PC-3 (cell line): ENCODE measurements at regions not wholly inside any gene's neighbourhood (a gene's known extent, or its start where the extent isn't known, plus 50 kb on each side); places are given as distances from the start of the nearest gene placed in this dataset.

Experiments
- EZH2phosphoT487 ChIP-seq: fragments of 300-600 bp; sonication (generic); IDR thresholded peaks from 2 replicates; pipeline ENCODE4 v1.6.1; 2018; ENCODE audit warnings: mild to moderate bottlenecking, antibody characterized with exemption, low read length, borderline replicate concordance
- TF ChIP-seq, protein P1 (sequence below): fragments of 300-600 bp; sonication (generic); conservative IDR thresholded peaks from 2 replicates; pipeline ENCODE4 v1.5.1; 2017; ENCODE audit warnings: antibody characterized with exemption, low read depth, mild to moderate bottlenecking, low read length

DNA sequence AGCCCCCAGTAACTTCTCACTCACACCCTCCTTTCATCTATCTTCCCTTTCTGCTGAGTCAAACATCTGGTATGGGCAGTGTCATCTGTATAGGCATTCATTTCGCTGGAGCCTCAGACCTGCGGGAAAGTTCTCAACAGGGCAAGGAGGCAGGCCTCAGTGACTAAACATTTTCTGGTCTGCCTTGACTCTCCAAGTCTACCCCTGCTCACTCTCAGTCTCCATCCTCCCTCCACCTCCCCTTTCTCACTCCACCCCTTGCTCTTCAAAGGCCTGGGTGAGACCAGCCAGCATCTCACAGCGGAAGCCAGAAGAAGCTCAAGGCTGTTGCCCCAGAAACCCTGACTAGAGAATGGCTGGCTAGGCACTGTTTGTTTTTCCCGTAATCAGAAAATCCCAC is 105.0 kb upstream of the BEND6 start:
- no peak for TF ChIP-seq EZH2phosphoT487
- TF ChIP-seq, protein P1, sequence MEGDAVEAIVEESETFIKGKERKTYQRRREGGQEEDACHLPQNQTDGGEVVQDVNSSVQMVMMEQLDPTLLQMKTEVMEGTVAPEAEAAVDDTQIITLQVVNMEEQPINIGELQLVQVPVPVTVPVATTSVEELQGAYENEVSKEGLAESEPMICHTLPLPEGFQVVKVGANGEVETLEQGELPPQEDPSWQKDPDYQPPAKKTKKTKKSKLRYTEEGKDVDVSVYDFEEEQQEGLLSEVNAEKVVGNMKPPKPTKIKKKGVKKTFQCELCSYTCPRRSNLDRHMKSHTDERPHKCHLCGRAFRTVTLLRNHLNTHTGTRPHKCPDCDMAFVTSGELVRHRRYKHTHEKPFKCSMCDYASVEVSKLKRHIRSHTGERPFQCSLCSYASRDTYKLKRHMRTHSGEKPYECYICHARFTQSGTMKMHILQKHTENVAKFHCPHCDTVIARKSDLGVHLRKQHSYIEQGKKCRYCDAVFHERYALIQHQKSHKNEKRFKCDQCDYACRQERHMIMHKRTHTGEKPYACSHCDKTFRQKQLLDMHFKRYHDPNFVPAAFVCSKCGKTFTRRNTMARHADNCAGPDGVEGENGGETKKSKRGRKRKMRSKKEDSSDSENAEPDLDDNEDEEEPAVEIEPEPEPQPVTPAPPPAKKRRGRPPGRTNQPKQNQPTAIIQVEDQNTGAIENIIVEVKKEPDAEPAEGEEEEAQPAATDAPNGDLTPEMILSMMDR = no peak
